HuH-7 (cell line): ENCODE measurements at regions not wholly inside any gene's neighbourhood (a gene's known extent, or its start where the extent isn't known, plus 50 kb on each side); places are given as distances from the start of the nearest gene placed in this dataset.

ENCODE experiments used
- DNase-seq: peaks from one replicate; pipeline ENCODE4 v3.0.0; 2011; ENCODE audit warnings: low spot score

GRCh38 chr2:6206882-6207281 is 514.7 kb downstream of the SOX11 start:
- DNase-seq, result no peak

- DNase-seq, result no peak
Observed at GRCh38 chr2:6211236-6211635, 519.1 kb downstream of the SOX11 start.

GRCh38 chr2:6212491-6212890 is 520.3 kb downstream of the SOX11 start:
- no peak for DNase-seq

GRCh38 chr2:6213056-6213780 is 521.0 kb downstream of the SOX11 start:
- DNase-seq, result no peak

GRCh38 chr2:6214471-6214870 is 522.3 kb downstream of the SOX11 start:
- DNase-seq, result no peak

- DNase-seq, result no peak
Observed at GRCh38 chr2:6215053-6215452, 522.9 kb downstream of the SOX11 start.

- no peak for DNase-seq
Observed at GRCh38 chr2:6216234-6216633, 524.0 kb downstream of the SOX11 start.

GRCh38 chr2:6218926-6219325 is 526.7 kb downstream of the SOX11 start:
- DNase-seq, result no peak

- DNase-seq, result no peak
Observed at GRCh38 chr2:6219906-6220305, 527.7 kb downstream of the SOX11 start.

GRCh38 chr2:6222296-6222695 is 530.1 kb downstream of the SOX11 start:
- no peak for DNase-seq

GRCh38 chr2:6224267-6224666 is 532.1 kb downstream of the SOX11 start:
- DNase-seq, result no peak

- DNase-seq, result no peak
Observed at GRCh38 chr2:6228251-6228650, 536.1 kb downstream of the SOX11 start.

GRCh38 chr2:6231166-6231565 is 539.0 kb downstream of the SOX11 start:
- no peak for DNase-seq

GRCh38 chr2:6233993-6234392 is 541.8 kb downstream of the SOX11 start:
- no peak for DNase-seq

GRCh38 chr2:6234702-6235101 is 542.5 kb downstream of the SOX11 start:
- no peak for DNase-seq

GRCh38 chr2:6236317-6236716 is 544.1 kb downstream of the SOX11 start:
- no peak for DNase-seq

GRCh38 chr2:6237039-6237660 is 545.0 kb downstream of the SOX11 start:
- DNase-seq, result no peak

- no peak for DNase-seq
Observed at GRCh38 chr2:6249557-6249956, 557.4 kb downstream of the SOX11 start.

GRCh38 chr2:6254441-6254840 is 562.3 kb downstream of the SOX11 start:
- DNase-seq, result no peak

GRCh38 chr2:6264198-6264597 is 572.0 kb downstream of the SOX11 start:
- DNase-seq, result no peak

- DNase-seq, result no peak
Observed at GRCh38 chr2:6281524-6281923, 584.2 kb downstream of the CMPK2 start.

GRCh38 chr2:6283259-6283658 is 582.4 kb downstream of the CMPK2 start:
- DNase-seq, result no peak

- no peak for DNase-seq
Observed at GRCh38 chr2:6287406-6287805, 578.3 kb downstream of the CMPK2 start.

- no peak for DNase-seq
Observed at GRCh38 chr2:6288791-6289190, 576.9 kb downstream of the CMPK2 start.
